Suprapubic skin (tissue), 4 donors: ENCODE measurements at regions not wholly inside any gene's neighbourhood (a gene's known extent, or its start where the extent isn't known, plus 50 kb on each side); places are given as distances from the start of the nearest gene placed in this dataset.

Experiments
- DNase-seq, 2 donors: peaks; one replicate each; pipeline ENCODE4 v3.0.0-alpha.2; 2019; ENCODE audit warnings: low spot score in 2 of 2
- H3K27ac ChIP-seq: fragments of 200-600 bp; sonication (generic); one replicate; pipeline ENCODE4 v1.5.1; 2019
- H3K27me3 ChIP-seq: fragments of 200-600 bp; sonication (generic); one replicate; pipeline ENCODE4 v1.5.1; 2019
- H3K36me3 ChIP-seq: fragments of 200-600 bp; sonication (generic); one replicate; pipeline ENCODE4 v1.5.1; 2019
- H3K4me1 ChIP-seq: fragments of 200-600 bp; sonication (generic); one replicate; pipeline ENCODE4 v1.5.1; 2019
- H3K4me3 ChIP-seq: fragments of 200-600 bp; sonication (generic); one replicate; pipeline ENCODE4 v1.5.1; 2019; ENCODE audit warnings: mild to moderate bottlenecking
- H3K9me3 ChIP-seq: fragments of 200-600 bp; sonication (generic); one replicate; pipeline ENCODE4 v1.5.1; 2019
- CTCF ChIP-seq, 2 donors: fragments of 200-600 bp in 1 of 2; fragments of 450-650 bp in 1 of 2; sonication (generic) in 1 of 2; IDR thresholded peaks; one replicate each; pipeline ENCODE4 v1.5.1; 2016 to 2019; ENCODE audit warnings: antibody characterized with exemption in 2 of 2, mild to moderate bottlenecking in 1 of 2, moderate library complexity in 1 of 2
- EP300 ChIP-seq: sonication (generic); formaldehyde crosslinking; IDR thresholded peaks from one replicate; pipeline ENCODE4 v1.6.1; 2017; ENCODE audit warnings: antibody characterized with exemption
- POLR2A ChIP-seq, 2 donors: fragments of 450-650 bp; IDR thresholded peaks; one replicate each; pipeline ENCODE4 v1.6.1; 2017; ENCODE audit warnings: antibody characterized with exemption in 2 of 2, mild to moderate bottlenecking in 2 of 2, moderate library complexity in 2 of 2
- POLR2AphosphoS5 ChIP-seq, 3 donors: sonication (generic); formaldehyde crosslinking; IDR thresholded peaks; one replicate each; pipeline ENCODE4 v1.6.1; 2017; ENCODE audit warnings: antibody characterized with exemption in 3 of 3
- WGBS: methylation state at CpG from one replicate; pipeline ENCODE4 v1.1.5; 2018; 5-methylcytosine and 5-hydroxymethylcytosine counted together

GRCh38 chr2:5360081-5360480, 332.1 kb upstream of the SOX11 start:
- WGBS: 78% methylated on average over 9 of the region's 9 CpGs
- no peaks in the 10 kb centered on the region for H3K27me3 ChIP-seq
- no peaks in the 10 kb centered on the region for H3K4me1 ChIP-seq
- H3K9me3 ChIP-seq: no peaks in the 10 kb centered on the region
- no peaks in the 10 kb centered on the region for H3K36me3 ChIP-seq
- no peak overlapping the region for H3K4me3 ChIP-seq
- TF ChIP-seq POLR2AphosphoS5 (IDR thresholded peaks at IDR 0.05) (no peak), POLR2A (IDR thresholded peaks at IDR 0.05) (no peak), CTCF (IDR thresholded peaks at IDR 0.05) (no peak), EP300 (no peak)
- H3K27ac ChIP-seq: no peak overlapping the region
- DNase-seq: no peak

GRCh38 chr2:5364361-5364760, 327.8 kb upstream of the SOX11 start:
- no peak for DNase-seq
- Histone ChIP-seq H3K27me3 (no peaks in the 10 kb centered on the region), H3K36me3 (no peaks in the 10 kb centered on the region), H3K27ac (no peak overlapping the region), H3K4me1 (no peaks in the 10 kb centered on the region), H3K4me3 (no peak overlapping the region), H3K9me3 (no peaks in the 10 kb centered on the region)
- no peak for TF ChIP-seq EP300
- no peak for TF ChIP-seq POLR2AphosphoS5 (IDR thresholded peaks at IDR 0.05)
- no peak for TF ChIP-seq POLR2A (IDR thresholded peaks at IDR 0.05)
- TF ChIP-seq CTCF (IDR thresholded peaks at IDR 0.05): no peak
- WGBS: 93% methylated on average over 4 of the region's 4 CpGs

- DNase-seq: no peak
- TF ChIP-seq EP300 (no peak), CTCF (IDR thresholded peaks at IDR 0.05) (peak in 1 of 2 donors; percentile 52)
- Histone ChIP-seq H3K4me3 (no peak overlapping the region), H3K9me3 (no peaks in the 10 kb centered on the region), H3K36me3 (no peaks in the 10 kb centered on the region), H3K27ac (no peak overlapping the region), H3K27me3 (no peaks in the 10 kb centered on the region), H3K4me1 (no peaks in the 10 kb centered on the region)
- 26% methylated on average over 20 of the region's 20 CpGs for WGBS
Observed at GRCh38 chr2:5365871-5366461, 326.2 kb upstream of the SOX11 start.

GRCh38 chr2:5367321-5367720, 324.9 kb upstream of the SOX11 start:
- no peak for DNase-seq
- no peaks in the 10 kb centered on the region for H3K4me1 ChIP-seq
- H3K36me3 ChIP-seq: no peaks in the 10 kb centered on the region
- WGBS: 70% methylated on average over 6 of the region's 6 CpGs
- H3K27ac ChIP-seq: no peak overlapping the region
- no peak overlapping the region for H3K4me3 ChIP-seq
- TF ChIP-seq POLR2A (IDR thresholded peaks at IDR 0.05) (no peak), EP300 (no peak)
- H3K9me3 ChIP-seq: no peaks in the 10 kb centered on the region
- H3K27me3 ChIP-seq: no peaks in the 10 kb centered on the region

GRCh38 chr2:5368263-5368662, 323.9 kb upstream of the SOX11 start:
- TF ChIP-seq CTCF (IDR thresholded peaks at IDR 0.05): no peak
- TF ChIP-seq EP300: no peak
- TF ChIP-seq POLR2A (IDR thresholded peaks at IDR 0.05): no peak
- TF ChIP-seq POLR2AphosphoS5 (IDR thresholded peaks at IDR 0.05): no peak
- Histone ChIP-seq H3K4me3 (no peak overlapping the region), H3K27ac (no peak overlapping the region), H3K9me3 (no peaks in the 10 kb centered on the region), H3K27me3 (no peaks in the 10 kb centered on the region), H3K4me1 (no peaks in the 10 kb centered on the region), H3K36me3 (no peaks in the 10 kb centered on the region)
- no peak for DNase-seq
- 79% methylated on average over 7 of the region's 7 CpGs for WGBS

GRCh38 chr2:5369510-5369909, 322.7 kb upstream of the SOX11 start:
- no peaks in the 10 kb centered on the region for H3K9me3 ChIP-seq
- no peaks in the 10 kb centered on the region for H3K4me1 ChIP-seq
- H3K27ac ChIP-seq: no peak overlapping the region
- no peak for TF ChIP-seq EP300
- no peak for TF ChIP-seq POLR2A (IDR thresholded peaks at IDR 0.05)
- TF ChIP-seq CTCF (IDR thresholded peaks at IDR 0.05): no peak
- no peak for TF ChIP-seq POLR2AphosphoS5 (IDR thresholded peaks at IDR 0.05)
- no peak for DNase-seq
- H3K36me3 ChIP-seq: no peaks in the 10 kb centered on the region
- WGBS: 92% methylated on average over 7 of the region's 7 CpGs
- no peak overlapping the region for H3K4me3 ChIP-seq
- no peaks in the 10 kb centered on the region for H3K27me3 ChIP-seq
